CD4-positive, alpha-beta memory T cell (primary cell): ENCODE measurements at regions not wholly inside any gene's neighbourhood (a gene's known extent, or its start where the extent isn't known, plus 50 kb on each side); places are given as distances from the start of the nearest gene placed in this dataset.

Source experiments
- CTCF ChIA-PET: fragments of 350-600 bp; sonication (Branson Sonifier 250); formaldehyde crosslinking; loops from one replicate; lab custom pipeline; 2021; ENCODE audit warnings: inconsistent platforms; ENCODE audit not compliant: partially characterized antibody; lab: Charles Lee
- POLR2A ChIA-PET: fragments of 350-600 bp; sonication (Branson Sonifier 250); formaldehyde crosslinking; loops from one replicate; lab custom pipeline; 2021; ENCODE audit not compliant: partially characterized antibody; lab: Charles Lee
- DNase-seq, 5 donors: peaks; one replicate each; pipeline versions ENCODE4 v3.0.0 to v3.0.0-alpha.2; 2020 to 2022; ENCODE audit warnings: mixed read lengths in 1 of 5
- H3K27ac ChIP-seq: one replicate; pipeline ENCODE4 v1.7.0; 2013; ENCODE audit warnings: low read depth, low read length
- H3K27me3 ChIP-seq: 2 replicates; pipeline ENCODE4 v1.7.0; 2013; ENCODE audit warnings: mild to moderate bottlenecking, low read length, moderate library complexity; ENCODE audit not compliant: insufficient read depth
- H3K36me3 ChIP-seq: 2 replicates; pipeline ENCODE4 v1.7.0; 2013; ENCODE audit warnings: mild to moderate bottlenecking, low read length, moderate library complexity; ENCODE audit not compliant: insufficient read depth
- H3K4me1 ChIP-seq: 2 replicates; pipeline ENCODE4 v1.7.0; 2013; ENCODE audit warnings: mild to moderate bottlenecking, low read length, moderate library complexity; ENCODE audit not compliant: insufficient read depth
- H3K4me3 ChIP-seq, 2 donors: one replicate each; pipeline ENCODE4 v1.7.0; 2013; ENCODE audit warnings: low read length in 2 of 2, mild to moderate bottlenecking in 1 of 2
- H3K9me3 ChIP-seq, 2 donors: one replicate each; pipeline ENCODE4 v1.7.0; 2013; ENCODE audit warnings: low read length in 2 of 2, control low read depth in 1 of 2; ENCODE audit not compliant: control insufficient read depth in 1 of 2
- H3K27ac Mint-ChIP-seq, 7 donors: one replicate each; pipeline ENCODE4 v1.8.0; 2020 to 2021; ENCODE audit warnings: mixed read lengths in 7 of 7, mild to moderate bottlenecking in 6 of 7, inconsistent platforms in 3 of 7, moderate library complexity in 3 of 7
- H3K27me3 Mint-ChIP-seq, 2 donors: one replicate each; pipeline ENCODE4 v1.8.0; 2020 to 2021; ENCODE audit warnings: mixed read lengths in 2 of 2
- H3K36me3 Mint-ChIP-seq, 2 donors: one replicate each; pipeline ENCODE4 v1.8.0; 2020 to 2021; ENCODE audit warnings: mixed read lengths in 2 of 2, inconsistent platforms in 1 of 2, mild to moderate bottlenecking in 1 of 2
- H3K4me1 Mint-ChIP-seq, 4 donors: one replicate each; pipeline ENCODE4 v1.8.0; 2020 to 2021; ENCODE audit warnings: mixed read lengths in 4 of 4, mild to moderate bottlenecking in 1 of 4
- H3K4me3 Mint-ChIP-seq, 8 donors: one replicate each; pipeline ENCODE4 v1.8.0; 2020 to 2021; ENCODE audit warnings: mixed read lengths in 8 of 8, mild to moderate bottlenecking in 7 of 8, moderate library complexity in 6 of 8, inconsistent platforms in 3 of 8
- H3K9me3 Mint-ChIP-seq, 8 donors: one replicate each; pipeline ENCODE4 v1.8.0; 2020 to 2021; ENCODE audit warnings: mixed read lengths in 8 of 8, mild to moderate bottlenecking in 5 of 8, inconsistent platforms in 3 of 8, moderate library complexity in 1 of 8
- intact Hi-C: fragments of 100-400 bp; cut with micrococcal nuclease; formaldehyde crosslinking; loops from one replicate; pipeline ENCODE4 v1.15.1; 2023

GRCh38 chr5:152337484-152337883 is 67.6 kb downstream of the NMUR2 start:
- Histone ChIP-seq H3K36me3 (no peaks in the 10 kb centered on the region), H3K4me3 (no peak overlapping the region), H3K27me3 (no peaks in the 10 kb centered on the region), H3K27ac (no peak overlapping the region), H3K4me1 (no peaks in the 10 kb centered on the region), H3K9me3 (no peaks in the 10 kb centered on the region)
- POLR2A ChIA-PET: no interaction called here
- CTCF ChIA-PET: no interaction called here
- Mint-ChIP-seq H3K36me3 (no peaks in the 10 kb centered on the region), H3K9me3 (peaks cover 0 to 2% (median 0%) of the 10 kb centered on the region in 8 donors), H3K4me3 (no peak overlapping the region), H3K27me3 (peaks cover 0 to 1% of the 10 kb centered on the region in 2 donors), H3K27ac (no peak overlapping the region), H3K4me1 (no peaks in the 10 kb centered on the region)
- no peak for DNase-seq
- intact Hi-C loops: no loop called here

GRCh38 chr5:152335461-152335860 is 69.6 kb downstream of the NMUR2 start:
- Histone ChIP-seq H3K36me3 (no peaks in the 10 kb centered on the region), H3K9me3 (no peaks in the 10 kb centered on the region), H3K4me3 (no peak overlapping the region), H3K4me1 (no peaks in the 10 kb centered on the region), H3K27ac (no peak overlapping the region), H3K27me3 (no peaks in the 10 kb centered on the region)
- H3K9me3 Mint-ChIP-seq: peaks cover 0 to 2% (median 0%) of the 10 kb centered on the region in 8 donors
- intact Hi-C loops: no loop called here
- no peak overlapping the region for H3K4me3 Mint-ChIP-seq
- no peaks in the 10 kb centered on the region for H3K4me1 Mint-ChIP-seq
- DNase-seq: no peak
- ChIA-PET CTCF (interaction anchor here (0.9 kb wide), 1 partner anchor 13 kb away, joined by 3 read pairs; no protein-coding TSS in a partner anchor), POLR2A (no interaction called here)
- peaks cover 0 to 1% of the 10 kb centered on the region in 2 donors for H3K27me3 Mint-ChIP-seq
- no peaks in the 10 kb centered on the region for H3K36me3 Mint-ChIP-seq
- no peak overlapping the region for H3K27ac Mint-ChIP-seq

GRCh38 chr5:152332716-152333460 is 72.2 kb downstream of the NMUR2 start:
- intact Hi-C loops: no loop called here
- H3K4me3 Mint-ChIP-seq: no peak overlapping the region
- no peaks in the 10 kb centered on the region for H3K9me3 ChIP-seq
- H3K9me3 Mint-ChIP-seq: peaks cover 0 to 2% (median 0%) of the 10 kb centered on the region in 8 donors
- POLR2A ChIA-PET: no interaction called here
- H3K27ac Mint-ChIP-seq: no peak overlapping the region
- no peaks in the 10 kb centered on the region for H3K36me3 ChIP-seq
- H3K4me1 Mint-ChIP-seq: no peaks in the 10 kb centered on the region
- H3K27ac ChIP-seq: no peak overlapping the region
- H3K27me3 ChIP-seq: no peaks in the 10 kb centered on the region
- H3K4me3 ChIP-seq: no peak overlapping the region
- H3K4me1 ChIP-seq: no peaks in the 10 kb centered on the region
- no peaks in the 10 kb centered on the region for H3K27me3 Mint-ChIP-seq
- no peaks in the 10 kb centered on the region for H3K36me3 Mint-ChIP-seq
- CTCF ChIA-PET: interaction anchor here (1.3 kb wide), 1 partner anchor 16 kb away, joined by 3 read pairs; no protein-coding TSS in a partner anchor
- DNase-seq: no peak

GRCh38 chr5:152331718-152332117 is 73.4 kb downstream of the NMUR2 start:
- H3K27me3 ChIP-seq: no peaks in the 10 kb centered on the region
- intact Hi-C loops: no loop called here
- ChIA-PET CTCF (interaction anchor here (1.3 kb wide), 1 partner anchor 17 kb away, joined by 3 read pairs; no protein-coding TSS in a partner anchor), POLR2A (no interaction called here)
- H3K9me3 ChIP-seq: no peaks in the 10 kb centered on the region
- no peak overlapping the region for H3K27ac ChIP-seq
- Mint-ChIP-seq H3K9me3 (peaks cover 0 to 3% (median under 1%) of the 10 kb centered on the region in 8 donors), H3K4me3 (no peak overlapping the region), H3K36me3 (no peaks in the 10 kb centered on the region), H3K27ac (no peak overlapping the region), H3K27me3 (no peaks in the 10 kb centered on the region), H3K4me1 (no peaks in the 10 kb centered on the region)
- DNase-seq: no peak
- H3K36me3 ChIP-seq: no peaks in the 10 kb centered on the region
- H3K4me1 ChIP-seq: no peaks in the 10 kb centered on the region
- H3K4me3 ChIP-seq: no peak overlapping the region

GRCh38 chr5:152331006-152331405 is 74.1 kb downstream of the NMUR2 start:
- Histone ChIP-seq H3K4me3 (no peak overlapping the region), H3K4me1 (no peaks in the 10 kb centered on the region), H3K36me3 (no peaks in the 10 kb centered on the region), H3K27me3 (no peaks in the 10 kb centered on the region), H3K27ac (no peak overlapping the region), H3K9me3 (no peaks in the 10 kb centered on the region)
- Mint-ChIP-seq H3K27ac (no peak overlapping the region), H3K4me1 (no peaks in the 10 kb centered on the region), H3K36me3 (no peaks in the 10 kb centered on the region), H3K9me3 (peaks cover 0 to 3% (median under 1%) of the 10 kb centered on the region in 8 donors), H3K4me3 (no peak overlapping the region), H3K27me3 (no peaks in the 10 kb centered on the region)
- intact Hi-C loops: no loop called here
- no peak for DNase-seq
- ChIA-PET POLR2A (no interaction called here), CTCF (no interaction called here)

GRCh38 chr5:152329761-152330283 is 75.3 kb downstream of the NMUR2 start:
- Mint-ChIP-seq H3K4me3 (no peak overlapping the region), H3K4me1 (no peaks in the 10 kb centered on the region), H3K27ac (no peak overlapping the region), H3K27me3 (no peaks in the 10 kb centered on the region), H3K9me3 (peaks cover 0 to 3% (median 0%) of the 10 kb centered on the region in 8 donors), H3K36me3 (no peaks in the 10 kb centered on the region)
- Histone ChIP-seq H3K4me3 (no peak overlapping the region), H3K27ac (no peak overlapping the region), H3K9me3 (no peaks in the 10 kb centered on the region), H3K36me3 (no peaks in the 10 kb centered on the region), H3K27me3 (no peaks in the 10 kb centered on the region), H3K4me1 (no peaks in the 10 kb centered on the region)
- intact Hi-C loops: no loop called here
- ChIA-PET CTCF (no interaction called here), POLR2A (no interaction called here)
- no peak for DNase-seq

- intact Hi-C loops: no loop called here
- no peak overlapping the region for H3K27ac Mint-ChIP-seq
- DNase-seq: no peak
- H3K9me3 Mint-ChIP-seq: peaks cover 0 to 3% (median 0%) of the 10 kb centered on the region in 8 donors
- H3K36me3 ChIP-seq: no peaks in the 10 kb centered on the region
- no peaks in the 10 kb centered on the region for H3K9me3 ChIP-seq
- H3K36me3 Mint-ChIP-seq: no peaks in the 10 kb centered on the region
- POLR2A ChIA-PET: no interaction called here
- H3K27me3 ChIP-seq: no peaks in the 10 kb centered on the region
- no peak overlapping the region for H3K4me3 Mint-ChIP-seq
- CTCF ChIA-PET: no interaction called here
- H3K4me1 ChIP-seq: no peaks in the 10 kb centered on the region
- no peak overlapping the region for H3K4me3 ChIP-seq
- H3K4me1 Mint-ChIP-seq: no peaks in the 10 kb centered on the region
- no peaks in the 10 kb centered on the region for H3K27me3 Mint-ChIP-seq
- no peak overlapping the region for H3K27ac ChIP-seq
Observed at GRCh38 chr5:152329207-152329606, 75.9 kb downstream of the NMUR2 start.
